WTC11 (cell line): ENCODE measurements at regions not wholly inside any gene's neighbourhood (a gene's known extent, or its start where the extent isn't known, plus 50 kb on each side); places are given as distances from the start of the nearest gene placed in this dataset.

ENCODE experiments used
- ATAC-seq: fragments of 200-7000 bp; cut with Tn5 transposase; 2 replicates; pipeline ENCODE4 v1.10.0; 2021; ENCODE audit warnings: mild to moderate bottlenecking, moderate library complexity
- CTCF ChIA-PET: fragments of 300-600 bp; sonication (Branson Sonifier 250); formaldehyde crosslinking; loops from one replicate; lab custom pipeline; 2021; ENCODE audit warnings: antibody characterized with exemption; lab: Charles Lee
- POLR2A ChIA-PET: fragments of 350-600 bp; sonication (Branson Sonifier 250); formaldehyde crosslinking; loops from one replicate; lab custom pipeline; 2021; ENCODE audit warnings: antibody characterized with exemption; lab: Charles Lee
- DNase-seq: peaks from one replicate; pipeline ENCODE4 v3.0.0; 2021; ENCODE audit warnings: low spot score
- H3K27ac Mint-ChIP-seq: 2 replicates; pipeline ENCODE4 v1.8.0; 2021; ENCODE audit warnings: mixed read lengths
- H3K27me3 Mint-ChIP-seq: 2 replicates; pipeline ENCODE4 v1.8.0; 2021; ENCODE audit warnings: low read depth, mild to moderate bottlenecking, moderate library complexity, mixed read lengths
- H3K36me3 Mint-ChIP-seq: 2 replicates; pipeline ENCODE4 v1.8.0; 2021; ENCODE audit warnings: mixed read lengths
- H3K4me1 Mint-ChIP-seq: 2 replicates; pipeline ENCODE4 v1.8.0; 2022; ENCODE audit warnings: mixed read lengths
- H3K4me3 Mint-ChIP-seq: 2 replicates; pipeline ENCODE4 v1.8.0; 2021; ENCODE audit warnings: mild to moderate bottlenecking, moderate library complexity, mixed read lengths
- H3K9me3 Mint-ChIP-seq: 2 replicates; pipeline ENCODE4 v1.8.0; 2021; ENCODE audit warnings: mixed read lengths
- AR ChIP-seq: fragments of 250-450 bp; sonication (Bioruptor Pico); IDR thresholded peaks from 2 replicates; pipeline ENCODE4 v1.9.0; 2021; ENCODE audit warnings: mild to moderate bottlenecking
- ELF4 ChIP-seq: sonication (generic); formaldehyde crosslinking; IDR thresholded peaks from 2 replicates; pipeline ENCODE4 v1.8.1; 2022; ENCODE audit warnings: low read depth, mild to moderate bottlenecking, moderate library complexity, missing genetic modification reagents
- JUN ChIP-seq: sonication (generic); formaldehyde crosslinking; IDR thresholded peaks from 2 replicates; pipeline ENCODE4 v1.8.0; 2023; ENCODE audit warnings: mild to moderate bottlenecking, missing genetic modification reagents
- NFYB ChIP-seq: sonication (generic); formaldehyde crosslinking; conservative IDR thresholded peaks from 2 replicates; pipeline ENCODE4 v1.8.0; 2022; ENCODE audit warnings: low read depth, missing genetic modification reagents
- USF1 ChIP-seq: sonication (generic); formaldehyde crosslinking; IDR thresholded peaks from 2 replicates; pipeline ENCODE4 v1.8.0; 2022; ENCODE audit warnings: mild to moderate bottlenecking, missing genetic modification reagents
- ZNF396 ChIP-seq: fragments of 250-450 bp; sonication (Bioruptor Pico); IDR thresholded peaks from 2 replicates; pipeline ENCODE4 v1.8.0; 2021; ENCODE audit warnings: mild to moderate bottlenecking, moderate library complexity, borderline replicate concordance
- ZNF416 ChIP-seq: fragments of 250-450 bp; sonication (Bioruptor Pico); IDR thresholded peaks from 2 replicates; pipeline ENCODE4 v1.9.0; 2021; ENCODE audit warnings: mild to moderate bottlenecking, inconsistent platforms
- ZNF423 ChIP-seq: fragments of 250-450 bp; sonication (Bioruptor Pico); IDR thresholded peaks from 2 replicates; pipeline ENCODE4 v2.1.2; 2022; ENCODE audit warnings: mild to moderate bottlenecking, moderate library complexity
- ZSCAN18 ChIP-seq: fragments of 250-450 bp; sonication (Bioruptor Pico); IDR thresholded peaks from 2 replicates; pipeline ENCODE4 v2.1.2; 2022; ENCODE audit warnings: mild to moderate bottlenecking, moderate library complexity
- TF ChIP-seq, protein P1 (sequence below): sonication (generic); formaldehyde crosslinking; IDR thresholded peaks from 2 replicates; pipeline ENCODE4 v1.8.1; 2023; ENCODE audit warnings: mild to moderate bottlenecking, missing genetic modification reagents, moderate library complexity
- TF ChIP-seq, protein P2 (sequence below): sonication (generic); formaldehyde crosslinking; IDR thresholded peaks from 2 replicates; pipeline ENCODE4 v1.8.1; 2023; ENCODE audit warnings: mild to moderate bottlenecking, missing genetic modification reagents
- TF ChIP-seq, protein P3 (sequence below): sonication (generic); formaldehyde crosslinking; IDR thresholded peaks from 2 replicates; pipeline ENCODE4 v1.8.0; 2023; ENCODE audit warnings: missing genetic modification reagents, mild to moderate bottlenecking, borderline replicate concordance
- TF ChIP-seq, protein P4 (sequence below): sonication (generic); formaldehyde crosslinking; IDR thresholded peaks from 2 replicates; pipeline ENCODE4 v1.8.1; 2022; ENCODE audit warnings: low read depth, missing genetic modification reagents, borderline replicate concordance

GRCh38 chr3:101172516-101172915, 147.9 kb downstream of the IMPG2 start:
- no peak overlapping the region for H3K27ac Mint-ChIP-seq
- no peaks in the 10 kb centered on the region for H3K36me3 Mint-ChIP-seq
- no peaks in the 10 kb centered on the region for H3K27me3 Mint-ChIP-seq
- TF ChIP-seq ZSCAN18 (no peak), ZNF423 (no peak), ELF4 (CRISPR knock-in tag) (no peak), NFYB (CRISPR knock-in tag) (no peak), ZNF396 (CRISPR knock-in tag) (no peak), ZNF416 (CRISPR knock-in tag) (no peak), AR (CRISPR knock-in tag) (no peak)
- TF ChIP-seq, protein P1, sequence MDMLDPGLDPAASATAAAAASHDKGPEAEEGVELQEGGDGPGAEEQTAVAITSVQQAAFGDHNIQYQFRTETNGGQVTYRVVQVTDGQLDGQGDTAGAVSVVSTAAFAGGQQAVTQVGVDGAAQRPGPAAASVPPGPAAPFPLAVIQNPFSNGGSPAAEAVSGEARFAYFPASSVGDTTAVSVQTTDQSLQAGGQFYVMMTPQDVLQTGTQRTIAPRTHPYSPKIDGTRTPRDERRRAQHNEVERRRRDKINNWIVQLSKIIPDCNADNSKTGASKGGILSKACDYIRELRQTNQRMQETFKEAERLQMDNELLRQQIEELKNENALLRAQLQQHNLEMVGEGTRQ (CRISPR knock-in tag), result no peak
- TF ChIP-seq, protein P2, sequence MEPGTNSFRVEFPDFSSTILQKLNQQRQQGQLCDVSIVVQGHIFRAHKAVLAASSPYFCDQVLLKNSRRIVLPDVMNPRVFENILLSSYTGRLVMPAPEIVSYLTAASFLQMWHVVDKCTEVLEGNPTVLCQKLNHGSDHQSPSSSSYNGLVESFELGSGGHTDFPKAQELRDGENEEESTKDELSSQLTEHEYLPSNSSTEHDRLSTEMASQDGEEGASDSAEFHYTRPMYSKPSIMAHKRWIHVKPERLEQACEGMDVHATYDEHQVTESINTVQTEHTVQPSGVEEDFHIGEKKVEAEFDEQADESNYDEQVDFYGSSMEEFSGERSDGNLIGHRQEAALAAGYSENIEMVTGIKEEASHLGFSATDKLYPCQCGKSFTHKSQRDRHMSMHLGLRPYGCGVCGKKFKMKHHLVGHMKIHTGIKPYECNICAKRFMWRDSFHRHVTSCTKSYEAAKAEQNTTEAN (CRISPR knock-in tag), result no peak
- ATAC-seq (no peak), DNase-seq (no peak)
- ChIA-PET CTCF (no interaction called here), POLR2A (no interaction called here)
- no peaks in the 10 kb centered on the region for H3K4me1 Mint-ChIP-seq
- H3K4me3 Mint-ChIP-seq, result no peak overlapping the region
- peaks cover 13% of the 10 kb centered on the region; the same call in 1 of the 2 replicates for H3K9me3 Mint-ChIP-seq

- no peaks in the 10 kb centered on the region for H3K27me3 Mint-ChIP-seq
- peaks cover 13% of the 10 kb centered on the region; the same call in 1 of the 2 replicates for H3K9me3 Mint-ChIP-seq
- ChIA-PET CTCF (no interaction called here), POLR2A (no interaction called here)
- H3K4me1 Mint-ChIP-seq, result no peaks in the 10 kb centered on the region
- no peak for DNase-seq
- H3K36me3 Mint-ChIP-seq, result no peaks in the 10 kb centered on the region
- ATAC-seq, result no peak
- no peak overlapping the region for H3K4me3 Mint-ChIP-seq
- H3K27ac Mint-ChIP-seq, result no peak overlapping the region
- no peak for TF ChIP-seq USF1 (CRISPR knock-in tag)
- TF ChIP-seq, protein P1 (CRISPR knock-in tag), result no peak
- TF ChIP-seq JUN, result no peak
- TF ChIP-seq AR (CRISPR knock-in tag), result no peak
- TF ChIP-seq, protein P3, sequence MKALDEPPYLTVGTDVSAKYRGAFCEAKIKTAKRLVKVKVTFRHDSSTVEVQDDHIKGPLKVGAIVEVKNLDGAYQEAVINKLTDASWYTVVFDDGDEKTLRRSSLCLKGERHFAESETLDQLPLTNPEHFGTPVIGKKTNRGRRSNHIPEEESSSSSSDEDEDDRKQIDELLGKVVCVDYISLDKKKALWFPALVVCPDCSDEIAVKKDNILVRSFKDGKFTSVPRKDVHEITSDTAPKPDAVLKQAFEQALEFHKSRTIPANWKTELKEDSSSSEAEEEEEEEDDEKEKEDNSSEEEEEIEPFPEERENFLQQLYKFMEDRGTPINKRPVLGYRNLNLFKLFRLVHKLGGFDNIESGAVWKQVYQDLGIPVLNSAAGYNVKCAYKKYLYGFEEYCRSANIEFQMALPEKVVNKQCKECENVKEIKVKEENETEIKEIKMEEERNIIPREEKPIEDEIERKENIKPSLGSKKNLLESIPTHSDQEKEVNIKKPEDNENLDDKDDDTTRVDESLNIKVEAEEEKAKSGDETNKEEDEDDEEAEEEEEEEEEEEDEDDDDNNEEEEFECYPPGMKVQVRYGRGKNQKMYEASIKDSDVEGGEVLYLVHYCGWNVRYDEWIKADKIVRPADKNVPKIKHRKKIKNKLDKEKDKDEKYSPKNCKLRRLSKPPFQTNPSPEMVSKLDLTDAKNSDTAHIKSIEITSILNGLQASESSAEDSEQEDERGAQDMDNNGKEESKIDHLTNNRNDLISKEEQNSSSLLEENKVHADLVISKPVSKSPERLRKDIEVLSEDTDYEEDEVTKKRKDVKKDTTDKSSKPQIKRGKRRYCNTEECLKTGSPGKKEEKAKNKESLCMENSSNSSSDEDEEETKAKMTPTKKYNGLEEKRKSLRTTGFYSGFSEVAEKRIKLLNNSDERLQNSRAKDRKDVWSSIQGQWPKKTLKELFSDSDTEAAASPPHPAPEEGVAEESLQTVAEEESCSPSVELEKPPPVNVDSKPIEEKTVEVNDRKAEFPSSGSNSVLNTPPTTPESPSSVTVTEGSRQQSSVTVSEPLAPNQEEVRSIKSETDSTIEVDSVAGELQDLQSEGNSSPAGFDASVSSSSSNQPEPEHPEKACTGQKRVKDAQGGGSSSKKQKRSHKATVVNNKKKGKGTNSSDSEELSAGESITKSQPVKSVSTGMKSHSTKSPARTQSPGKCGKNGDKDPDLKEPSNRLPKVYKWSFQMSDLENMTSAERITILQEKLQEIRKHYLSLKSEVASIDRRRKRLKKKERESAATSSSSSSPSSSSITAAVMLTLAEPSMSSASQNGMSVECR (CRISPR knock-in tag), result no peak
- TF ChIP-seq, protein P2 (CRISPR knock-in tag), result no peak
- TF ChIP-seq, protein P4, sequence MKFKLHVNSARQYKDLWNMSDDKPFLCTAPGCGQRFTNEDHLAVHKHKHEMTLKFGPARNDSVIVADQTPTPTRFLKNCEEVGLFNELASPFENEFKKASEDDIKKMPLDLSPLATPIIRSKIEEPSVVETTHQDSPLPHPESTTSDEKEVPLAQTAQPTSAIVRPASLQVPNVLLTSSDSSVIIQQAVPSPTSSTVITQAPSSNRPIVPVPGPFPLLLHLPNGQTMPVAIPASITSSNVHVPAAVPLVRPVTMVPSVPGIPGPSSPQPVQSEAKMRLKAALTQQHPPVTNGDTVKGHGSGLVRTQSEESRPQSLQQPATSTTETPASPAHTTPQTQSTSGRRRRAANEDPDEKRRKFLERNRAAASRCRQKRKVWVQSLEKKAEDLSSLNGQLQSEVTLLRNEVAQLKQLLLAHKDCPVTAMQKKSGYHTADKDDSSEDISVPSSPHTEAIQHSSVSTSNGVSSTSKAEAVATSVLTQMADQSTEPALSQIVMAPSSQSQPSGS (CRISPR knock-in tag), result no peak
Observed at GRCh38 chr3:101171681-101172191, 148.6 kb downstream of the IMPG2 start.
